Fibroblast of lung (primary cell): ENCODE measurements at regions not wholly inside any gene's neighbourhood (a gene's known extent, or its start where the extent isn't known, plus 50 kb on each side); places are given as distances from the start of the nearest gene placed in this dataset.

Experiments
- DNase-seq, 2 donors: peaks; one replicate each; pipeline versions ENCODE4 v3.0.0 to v3.0.0-alpha.2; 2010; ENCODE audit warnings: low read depth in 2 of 2
- H2AFZ ChIP-seq: 2 replicates; pipeline ENCODE4 v1.5.1; 2012; ENCODE audit warnings: low read length, control low read depth, inconsistent platforms
- H3K27ac ChIP-seq: 2 replicates; pipeline ENCODE4 v1.5.1; 2011; ENCODE audit warnings: low read length, control low read depth; ENCODE audit not compliant: insufficient read depth
- H3K27me3 ChIP-seq: 2 replicates; pipeline ENCODE4 v1.5.1; 2011; ENCODE audit warnings: mild to moderate bottlenecking, low read length; ENCODE audit not compliant: control insufficient read depth, insufficient read depth
- H3K36me3 ChIP-seq: 2 replicates; pipeline ENCODE4 v1.5.1; 2011; ENCODE audit warnings: low read length; ENCODE audit not compliant: control insufficient read depth, insufficient read depth
- H3K4me1 ChIP-seq: 2 replicates; pipeline ENCODE4 v1.5.1; 2011; ENCODE audit warnings: low read length; ENCODE audit not compliant: control insufficient read depth, insufficient read depth; ENCODE audit errors: extremely low read depth
- H3K4me2 ChIP-seq: 2 replicates; pipeline ENCODE4 v1.5.1; 2011; ENCODE audit warnings: low read length, control low read depth; ENCODE audit not compliant: insufficient read depth; ENCODE audit errors: extremely low read depth
- H3K4me3 ChIP-seq, 4 experiments: fragments of 200-600 bp in 1 of 4; sonication (generic) in 1 of 4; replicated peaks in 1 of 4; 2 replicates each; pipeline ENCODE4 v1.5.1; 2011 to 2016; ENCODE audit warnings: low read length in 4 of 4, low read depth in 3 of 4, mild to moderate bottlenecking in 3 of 4, control low read depth in 2 of 4, inconsistent platforms in 1 of 4, mixed read lengths in 1 of 4; ENCODE audit not compliant: insufficient read depth in 1 of 4; ENCODE audit errors: control extremely low read depth in 1 of 4
- H3K79me2 ChIP-seq: 2 replicates; pipeline ENCODE4 v1.5.1; 2012; ENCODE audit warnings: mild to moderate bottlenecking, low read length, inconsistent platforms; ENCODE audit not compliant: control insufficient read depth, insufficient read depth
- H3K9ac ChIP-seq: 2 replicates; pipeline ENCODE4 v1.5.1; 2011; ENCODE audit warnings: mild to moderate bottlenecking, low read length, control low read depth; ENCODE audit not compliant: insufficient read depth
- H3K9me3 ChIP-seq: 2 replicates; pipeline ENCODE4 v1.5.1; 2012; ENCODE audit warnings: low read depth, low read length; ENCODE audit not compliant: control insufficient read depth, insufficient read depth
- H4K20me1 ChIP-seq: 2 replicates; pipeline ENCODE4 v1.5.1; 2011; ENCODE audit warnings: low read length; ENCODE audit not compliant: control insufficient read depth, insufficient read depth; ENCODE audit errors: extremely low read depth
- CTCF ChIP-seq, 2 donors: IDR thresholded peaks in 1 of 2; conservative IDR thresholded peaks in 1 of 2; 1 replicate in 1 of 2; 2 replicates in 1 of 2; pipeline ENCODE4 v1.5.1; 2011 to 2012; ENCODE audit warnings: low read length in 2 of 2, control low read depth in 1 of 2, inconsistent platforms in 1 of 2, low read depth in 1 of 2, mild to moderate bottlenecking in 1 of 2
- EZH2 ChIP-seq: IDR thresholded peaks from 2 replicates; pipeline ENCODE4 v1.5.1; 2012; ENCODE audit warnings: low read length, control low read depth, mild to moderate bottlenecking; ENCODE audit errors: missing control alignments

- Histone ChIP-seq H3K27ac (no peak overlapping the region), H3K36me3 (no peaks in the 10 kb centered on the region), H2AFZ (no peak overlapping the region), H3K4me1 (no peaks in the 10 kb centered on the region), H3K79me2 (no peaks in the 10 kb centered on the region), H3K9ac (no peak overlapping the region), H3K27me3 (no peaks in the 10 kb centered on the region), H3K9me3 (no peaks in the 10 kb centered on the region), H3K4me3 (no peak overlapping the region), H3K4me2 (no peak overlapping the region), H4K20me1 (no peaks in the 10 kb centered on the region)
- no peak for DNase-seq
- no peak for TF ChIP-seq EZH2
- no peak for TF ChIP-seq CTCF (conservative IDR thresholded peaks at IDR 0.05 in 1 of 2, IDR thresholded peaks at IDR 0.05 in 1 of 2; ENCODE audit: low read depth in 1 of 2, low read length in 2 of 2)
Observed at GRCh38 chr4:57214654-57215411, 104.6 kb upstream of the IGFBP7 start.

DNA sequence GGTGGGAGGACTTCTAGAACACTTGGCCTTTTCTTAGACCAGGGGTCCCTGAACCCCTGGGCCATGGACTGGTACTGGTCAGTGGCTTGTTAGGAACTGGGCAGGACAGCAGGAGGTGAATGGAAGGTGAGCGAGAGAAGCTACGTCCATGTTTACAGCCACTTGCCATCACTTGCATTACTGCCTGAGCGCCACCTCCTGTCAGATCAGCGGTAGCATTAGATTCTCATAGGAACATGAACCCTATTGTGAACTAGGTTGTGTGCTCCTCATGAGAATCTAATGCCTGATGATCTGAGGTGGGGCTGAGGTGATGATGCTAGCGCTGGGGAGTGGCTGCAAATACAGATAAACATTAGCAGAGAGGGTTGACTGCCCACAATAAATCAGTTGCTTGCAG is 100.9 kb upstream of the IGFBP7 start:
- H3K4me1 ChIP-seq, result no peaks in the 10 kb centered on the region
- no peaks in the 10 kb centered on the region for H3K27me3 ChIP-seq
- no peaks in the 10 kb centered on the region for H3K79me2 ChIP-seq
- H4K20me1 ChIP-seq, result no peaks in the 10 kb centered on the region
- no peak overlapping the region for H2AFZ ChIP-seq
- H3K36me3 ChIP-seq, result no peaks in the 10 kb centered on the region
- H3K4me2 ChIP-seq, result no peak overlapping the region
- DNase-seq, result no peak
- no peak overlapping the region for H3K9ac ChIP-seq
- TF ChIP-seq CTCF (conservative IDR thresholded peaks at IDR 0.05 in 1 of 2, IDR thresholded peaks at IDR 0.05 in 1 of 2; ENCODE audit: low read depth in 1 of 2, low read length in 2 of 2), result no peak
- H3K9me3 ChIP-seq, result no peaks in the 10 kb centered on the region
- no peak overlapping the region for H3K27ac ChIP-seq
- H3K4me3 ChIP-seq, result no peak overlapping the region

GRCh38 chr4:57206172-57206571 is 96.0 kb upstream of the IGFBP7 start:
- Histone ChIP-seq H3K36me3 (no peaks in the 10 kb centered on the region), H3K9me3 (no peaks in the 10 kb centered on the region), H3K4me2 (no peak overlapping the region), H3K27ac (no peak overlapping the region), H3K79me2 (no peaks in the 10 kb centered on the region), H3K4me3 (no peak overlapping the region), H3K9ac (no peak overlapping the region), H3K27me3 (no peaks in the 10 kb centered on the region), H4K20me1 (no peaks in the 10 kb centered on the region), H3K4me1 (no peaks in the 10 kb centered on the region), H2AFZ (no peak overlapping the region)
- TF ChIP-seq CTCF (conservative IDR thresholded peaks at IDR 0.05 in 1 of 2, IDR thresholded peaks at IDR 0.05 in 1 of 2; ENCODE audit: low read depth in 1 of 2, low read length in 2 of 2) (no peak), EZH2 (no peak)
- no peak for DNase-seq
